SK-N-SH (cell line): ENCODE measurements at regions not wholly inside any gene's neighbourhood (a gene's known extent, or its start where the extent isn't known, plus 50 kb on each side); places are given as distances from the start of the nearest gene placed in this dataset.
A peak's percentile ranks its signal among the peaks of the same experiment; 100 is the strongest.
"Not testable (repeated sequence)": the region's sequence is repeated elsewhere in the genome, so short reads cannot be mapped to it uniquely, and the experiment has no call there.

ENCODE experiments used
- CTCF ChIA-PET: fragments of 300-600, 350-600 bp; formaldehyde crosslinking; extraction: SDS; loops from one replicate; lab custom pipeline; 2021; lab: Yijun Ruan, JAX
- POLR2A ChIA-PET: fragments of 350-600 bp; sonication (Branson Sonifier 250); formaldehyde crosslinking; extraction: SDS; loops from one replicate; lab custom pipeline; 2020; ENCODE audit warnings: antibody characterized with exemption, inconsistent platforms; lab: Yijun Ruan, JAX
- DNase-seq: peaks from one replicate; pipeline ENCODE4 v3.0.0; 2012
- H2AFZ ChIP-seq: fragments of 200-600 bp; sonication (generic); 2 replicates; pipeline ENCODE4 v1.8.1; 2016; ENCODE audit warnings: antibody characterized with exemption, mild to moderate bottlenecking, low read depth
- H3F3A ChIP-seq: fragments of 200-600 bp; sonication (generic); replicated peaks from 2 replicates; pipeline ENCODE3; 2016; ENCODE audit warnings: antibody characterized with exemption, mild to moderate bottlenecking; ENCODE audit not compliant: insufficient read depth
- H3K27ac ChIP-seq, 2 experiments: fragments of 200-500 bp in 1 of 2; fragments of 200-600 bp in 1 of 2; sonication (Bioruptor generic) in 1 of 2; sonication (generic), shearing (Covaris generic) in 1 of 2; 2 replicates each; pipeline versions ENCODE4 v1.5.1 to v1.6.1; 2014 to 2016; ENCODE audit warnings: low read depth in 2 of 2, inconsistent platforms in 1 of 2, low read length in 1 of 2, mild to moderate bottlenecking in 1 of 2, mixed read lengths in 1 of 2
- H3K27me3 ChIP-seq: fragments of 200-600 bp; sonication (generic), shearing (Covaris generic); 2 replicates; pipeline ENCODE4 v1.6.1; 2016; ENCODE audit warnings: mixed run types; ENCODE audit not compliant: insufficient read depth
- H3K36me3 ChIP-seq, 2 experiments: fragments of 200-500 bp in 1 of 2; fragments of 200-600 bp in 1 of 2; sonication (Bioruptor generic) in 1 of 2; sonication (generic) in 1 of 2; replicated peaks in 1 of 2; 2 replicates each; pipeline versions ENCODE3 to v1.5.1; 2014 to 2016; ENCODE audit warnings: low read length in 1 of 2, mild to moderate bottlenecking in 1 of 2; ENCODE audit not compliant: insufficient read depth in 2 of 2, control insufficient read depth in 1 of 2
- H3K4me1 ChIP-seq, 2 experiments: fragments of 200-500 bp in 1 of 2; fragments of 200-600 bp in 1 of 2; sonication (Bioruptor generic) in 1 of 2; sonication (generic), shearing (Covaris generic) in 1 of 2; 2 replicates each; pipeline versions ENCODE4 v1.5.1 to v1.6.1; 2014 to 2016; ENCODE audit warnings: low read depth in 1 of 2, low read length in 1 of 2, mixed run types in 1 of 2; ENCODE audit not compliant: insufficient read depth in 2 of 2, control insufficient read depth in 1 of 2
- H3K4me2 ChIP-seq: fragments of 200-600 bp; sonication (generic), shearing (Covaris generic); 2 replicates; pipeline ENCODE4 v1.6.1; 2017; ENCODE audit warnings: mixed run types
- H3K4me3 ChIP-seq, 2 experiments: fragments of 200-500 bp in 1 of 2; fragments of 200-600 bp in 1 of 2; sonication (Bioruptor generic) in 1 of 2; sonication (generic), shearing (Covaris generic) in 1 of 2; 2 replicates each; pipeline versions ENCODE4 v1.5.1 to v1.8.1; 2014 to 2016; ENCODE audit warnings: low read depth in 2 of 2, inconsistent platforms in 1 of 2, low read length in 1 of 2, mild to moderate bottlenecking in 1 of 2, mixed read lengths in 1 of 2, moderate library complexity in 1 of 2
- H3K79me2 ChIP-seq: fragments of 200-600 bp; sonication (generic); 2 replicates; pipeline ENCODE4 v1.8.1; 2017; ENCODE audit warnings: mild to moderate bottlenecking; ENCODE audit not compliant: insufficient read depth
- H3K9ac ChIP-seq: fragments of 200-600 bp; sonication (generic); 2 replicates; pipeline ENCODE4 v1.6.1; 2017; ENCODE audit warnings: mixed run types
- H3K9me2 ChIP-seq: fragments of 200-600 bp; sonication (generic); 2 replicates; pipeline ENCODE4 v1.6.1; 2017; ENCODE audit warnings: mixed run types
- H3K9me3 ChIP-seq: fragments of 200-600 bp; sonication (generic); 2 replicates; pipeline ENCODE4 v1.6.1; 2017; ENCODE audit warnings: mixed run types, mild to moderate bottlenecking, moderate library complexity
- H4K20me1 ChIP-seq: fragments of 200-600 bp; sonication (generic); 2 replicates; pipeline ENCODE4 v1.6.1; 2017; ENCODE audit warnings: mild to moderate bottlenecking, mixed run types; ENCODE audit not compliant: insufficient read depth
- CHD2 ChIP-seq: fragments of 150-350 bp; IDR thresholded peaks from 2 replicates; pipeline ENCODE4 v1.6.1; 2018; ENCODE audit warnings: low read length; ENCODE audit not compliant: partially characterized antibody
- FOSL2 ChIP-seq: IDR thresholded peaks from 2 replicates; pipeline ENCODE4 v1.4.0; 2012; ENCODE audit warnings: low read depth, mild to moderate bottlenecking, moderate library complexity, borderline replicate concordance
- WGBS: methylation state at CpG from one replicate; pipeline ENCODE4 v1.1.6; 2017; ENCODE audit warnings: low lambda C conversion rate; 5-methylcytosine and 5-hydroxymethylcytosine counted together

GRCh38 chr12:11545484-11546330 lies 103.8 kb upstream of the ETV6 start:
- H3K79me2 ChIP-seq, result no peaks in the 10 kb centered on the region
- no peaks in the 10 kb centered on the region for H4K20me1 ChIP-seq
- WGBS, result 62% methylated on average over 6 of the region's 6 CpGs
- no peaks in the 10 kb centered on the region; the same call in 1 of the 2 replicates for H3K27me3 ChIP-seq
- no peak overlapping the region for H2AFZ ChIP-seq
- H3K9me2 ChIP-seq, result no peaks in the 10 kb centered on the region
- no peak for TF ChIP-seq CHD2
- TF ChIP-seq FOSL2, result no peak
- TF ChIP-seq, all 33 proteins: peak for 0
- DNase-seq, result peak; percentile 47
- Histone ChIP-seq H3K27ac (no peak overlapping the region), H3K4me1 (peaks cover 5 to 7% of the 10 kb centered on the region in 2 experiments; a peak in 2 of 4 replicates), H3K36me3 (no peaks in the 10 kb centered on the region), H3F3A (no peaks in the 10 kb centered on the region), H3K9ac (no peak overlapping the region), H3K4me2 (no peak overlapping the region), H3K9me3 (no peaks in the 10 kb centered on the region), H3K4me3 (no peak overlapping the region)
- CTCF ChIA-PET, result interaction anchor here (0.8 to 2.0 kb wide), 3 partner anchors 9 to 782 kb away, joined by 3 to 11 read pairs (median 4); no protein-coding TSS in a partner anchor
- POLR2A ChIA-PET, result interaction anchor here (0.6 kb wide), 1 partner anchor 1039 kb away, joined by 3 read pairs; no protein-coding TSS in a partner anchor

GRCh38 chr12:11546582-11547270 lies 102.7 kb upstream of the ETV6 start:
- WGBS, result 58% methylated on average over 11 of the region's 14 CpGs
- H3K9me2 ChIP-seq, H3K9me3 ChIP-seq, H4K20me1 ChIP-seq, H3K4me1 ChIP-seq, H3K27ac ChIP-seq, H3K27me3 ChIP-seq, H3K36me3 ChIP-seq, DNase-seq, H3K9ac ChIP-seq, H3K79me2 ChIP-seq, POLR2A ChIA-PET, H3K4me3 ChIP-seq, H2AFZ ChIP-seq, H3F3A ChIP-seq, H3K4me2 ChIP-seq: not testable (repeated sequence)
- CTCF ChIA-PET, result interaction anchor here (1.3 to 2.0 kb wide), 2 partner anchors 486 to 781 kb away, joined by 4 to 11 read pairs; no protein-coding TSS in a partner anchor

- H3K79me2 ChIP-seq, H3K9me3 ChIP-seq, H3K27ac ChIP-seq, H3K4me2 ChIP-seq, H3K9ac ChIP-seq, H2AFZ ChIP-seq, H3F3A ChIP-seq, H3K27me3 ChIP-seq, POLR2A ChIA-PET, H4K20me1 ChIP-seq, H3K36me3 ChIP-seq, H3K4me3 ChIP-seq, H3K9me2 ChIP-seq, DNase-seq, H3K4me1 ChIP-seq: not testable (repeated sequence)
- CTCF ChIA-PET, result interaction anchor here (1.3 to 2.5 kb wide), 2 partner anchors 486 to 780 kb away, joined by 4 to 8 read pairs; no protein-coding TSS in a partner anchor
- WGBS, result 85% methylated on average over 18 of the region's 31 CpGs
These were observed 102.2 kb upstream of the ETV6 start for GRCh38 chr12:11547271-11547646.
